ENCODE measurements at regions not wholly inside any gene's neighbourhood (a gene's known extent, or its start where the extent isn't known, plus 50 kb on each side); places are given as distances from the start of the nearest gene placed in this dataset.
"Not testable (repeated sequence)": the region's sequence is repeated elsewhere in the genome, so short reads cannot be mapped to it uniquely, and the experiment has no call there.

GRCh38 chr20:30892541-30893345, 364.7 kb upstream of the DEFB115 start:
- no peak for DNase-seq
- H3K4me1 Mint-ChIP-seq (ENCODE audit: low read depth, unreplicated experiment): no peaks in the 10 kb centered on the region
- H3K36me3 Mint-ChIP-seq (ENCODE audit: unreplicated experiment): no peaks in the 10 kb centered on the region
- peak overlapping the region; percentile 90 for H3K4me3 Mint-ChIP-seq (ENCODE audit: unreplicated experiment)
- no peak for TF ChIP-seq CTCF (IDR thresholded peaks at IDR 0.05; ENCODE audit: partially characterized antibody, unreplicated experiment)
- H3K9me3 Mint-ChIP-seq (ENCODE audit: unreplicated experiment): peaks cover 3% of the 10 kb centered on the region
- H3K27ac Mint-ChIP-seq (ENCODE audit: unreplicated experiment): no peak overlapping the region
- peaks cover 25% of the 10 kb centered on the region for H3K27me3 Mint-ChIP-seq (ENCODE audit: unreplicated experiment)

DNA sequence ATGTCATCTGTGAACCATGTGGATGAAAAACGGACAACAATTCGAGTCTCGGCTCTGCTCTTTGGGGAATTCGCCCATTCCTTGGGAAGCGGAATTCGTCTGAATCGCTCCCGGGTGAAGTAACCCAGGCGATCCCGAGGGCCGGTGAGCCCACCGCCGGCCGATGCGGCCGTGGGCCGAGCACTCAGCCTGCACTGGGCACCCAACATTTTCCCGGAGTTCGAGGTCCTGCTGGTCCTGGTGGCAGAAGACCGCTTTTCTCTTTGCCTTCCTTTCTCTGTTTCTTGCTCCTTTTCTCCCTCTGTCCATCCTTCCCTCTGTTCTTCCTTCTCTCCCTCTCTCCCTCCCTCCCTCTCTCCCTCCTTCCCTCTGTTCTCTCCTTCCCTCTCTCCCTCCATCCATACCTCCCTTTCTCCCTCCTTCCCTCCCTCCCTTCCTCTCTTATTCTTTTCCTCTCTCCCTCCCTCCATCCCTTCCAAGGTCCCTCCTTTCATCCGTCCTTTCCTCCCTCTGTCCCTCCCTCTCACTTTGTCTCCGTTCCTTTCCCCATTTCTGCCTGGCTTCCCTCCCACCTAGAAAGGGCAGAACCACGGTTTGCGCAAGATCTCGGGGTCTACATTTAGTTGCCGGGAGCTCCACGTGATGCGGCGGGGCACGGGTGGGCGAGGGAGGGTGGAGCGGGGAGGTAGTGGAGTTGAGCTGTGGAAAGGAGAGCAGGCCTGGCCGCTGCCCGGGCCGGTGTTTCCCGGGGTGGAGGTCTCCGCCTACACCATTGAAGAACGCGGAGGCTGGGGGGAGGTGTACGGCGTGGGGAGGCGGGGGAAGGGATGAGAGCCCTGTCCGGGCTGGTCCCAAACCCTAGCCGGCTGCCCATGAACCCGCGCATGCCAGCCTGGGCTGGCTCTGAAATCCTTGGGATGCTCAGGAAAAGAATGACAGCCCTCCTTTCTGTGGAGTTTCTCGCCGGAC, 363.8 kb upstream of the DEFB115 start:
- H3K36me3 Mint-ChIP-seq (ENCODE audit: unreplicated experiment); H3K9me3 Mint-ChIP-seq (ENCODE audit: unreplicated experiment); H3K4me1 Mint-ChIP-seq (ENCODE audit: low read depth, unreplicated experiment); DNase-seq; H3K27ac Mint-ChIP-seq (ENCODE audit: unreplicated experiment): not testable (repeated sequence)
- H3K4me3 Mint-ChIP-seq (ENCODE audit: unreplicated experiment): peak overlapping the region; percentile 12
- peaks cover 29% of the 10 kb centered on the region for H3K27me3 Mint-ChIP-seq (ENCODE audit: unreplicated experiment)

DNA sequence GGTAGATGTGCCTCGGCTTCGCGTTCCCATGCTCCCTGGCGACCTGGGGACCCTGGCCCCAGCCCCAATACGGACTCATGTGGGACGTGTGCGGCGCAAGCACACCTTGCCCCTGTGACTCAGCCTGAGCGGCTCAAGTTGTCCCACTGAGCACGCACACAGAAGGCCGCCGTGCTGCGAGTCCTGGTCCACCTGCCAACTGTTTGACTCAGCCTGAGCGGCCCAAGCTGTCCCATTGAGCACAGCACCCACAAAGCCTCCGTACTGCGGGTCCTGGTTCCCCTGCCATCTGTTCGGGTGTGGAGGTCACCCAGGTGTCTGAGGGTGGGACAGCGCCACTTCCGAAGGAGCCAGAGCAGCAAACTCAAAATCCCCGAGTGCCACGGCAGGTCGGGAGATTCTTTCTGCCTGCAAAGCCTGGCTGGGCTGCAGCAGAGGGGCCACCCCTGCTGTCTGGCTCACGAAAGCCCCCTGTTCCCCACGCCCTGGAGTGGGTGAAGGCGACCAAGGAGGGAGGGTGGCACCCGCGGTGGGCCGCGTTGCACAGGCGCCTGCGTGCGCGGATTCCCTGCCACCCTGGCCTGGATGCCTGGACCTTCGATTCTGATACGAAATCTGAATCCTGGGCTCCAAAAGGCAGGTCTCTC, 362.6 kb upstream of the DEFB115 start:
- not testable (repeated sequence) for H3K36me3 Mint-ChIP-seq (ENCODE audit: unreplicated experiment); H3K27ac Mint-ChIP-seq (ENCODE audit: unreplicated experiment); DNase-seq; H3K4me1 Mint-ChIP-seq (ENCODE audit: low read depth, unreplicated experiment); H3K9me3 Mint-ChIP-seq (ENCODE audit: unreplicated experiment)
- Mint-ChIP-seq H3K27me3 (ENCODE audit: unreplicated experiment) (peaks cover 32% of the 10 kb centered on the region), H3K4me3 (ENCODE audit: unreplicated experiment) (peak overlapping the region; percentile 46)

- not testable (repeated sequence) for H3K9me3 Mint-ChIP-seq (ENCODE audit: unreplicated experiment); H3K4me3 Mint-ChIP-seq (ENCODE audit: unreplicated experiment); H3K36me3 Mint-ChIP-seq (ENCODE audit: unreplicated experiment)
These were observed 362.1 kb upstream of the DEFB115 start for GRCh38 chr20:30895354-30895711.

GRCh38 chr20:30899370-30900079, 357.9 kb upstream of the DEFB115 start:
- H3K4me1 Mint-ChIP-seq (ENCODE audit: low read depth, unreplicated experiment); H3K9me3 Mint-ChIP-seq (ENCODE audit: unreplicated experiment); DNase-seq; H3K36me3 Mint-ChIP-seq (ENCODE audit: unreplicated experiment); H3K27ac Mint-ChIP-seq (ENCODE audit: unreplicated experiment): not testable (repeated sequence)
- peak overlapping the region; percentile 71 for H3K4me3 Mint-ChIP-seq (ENCODE audit: unreplicated experiment)
- peaks cover 16% of the 10 kb centered on the region for H3K27me3 Mint-ChIP-seq (ENCODE audit: unreplicated experiment)

More at GRCh38 chr20:30895354-30895711, 362.1 kb upstream of the DEFB115 start:
- not testable (repeated sequence) for H3K27ac Mint-ChIP-seq (ENCODE audit: unreplicated experiment); DNase-seq; H3K4me1 Mint-ChIP-seq (ENCODE audit: low read depth, unreplicated experiment)
- peaks cover 32% of the 10 kb centered on the region for H3K27me3 Mint-ChIP-seq (ENCODE audit: unreplicated experiment)

DNA sequence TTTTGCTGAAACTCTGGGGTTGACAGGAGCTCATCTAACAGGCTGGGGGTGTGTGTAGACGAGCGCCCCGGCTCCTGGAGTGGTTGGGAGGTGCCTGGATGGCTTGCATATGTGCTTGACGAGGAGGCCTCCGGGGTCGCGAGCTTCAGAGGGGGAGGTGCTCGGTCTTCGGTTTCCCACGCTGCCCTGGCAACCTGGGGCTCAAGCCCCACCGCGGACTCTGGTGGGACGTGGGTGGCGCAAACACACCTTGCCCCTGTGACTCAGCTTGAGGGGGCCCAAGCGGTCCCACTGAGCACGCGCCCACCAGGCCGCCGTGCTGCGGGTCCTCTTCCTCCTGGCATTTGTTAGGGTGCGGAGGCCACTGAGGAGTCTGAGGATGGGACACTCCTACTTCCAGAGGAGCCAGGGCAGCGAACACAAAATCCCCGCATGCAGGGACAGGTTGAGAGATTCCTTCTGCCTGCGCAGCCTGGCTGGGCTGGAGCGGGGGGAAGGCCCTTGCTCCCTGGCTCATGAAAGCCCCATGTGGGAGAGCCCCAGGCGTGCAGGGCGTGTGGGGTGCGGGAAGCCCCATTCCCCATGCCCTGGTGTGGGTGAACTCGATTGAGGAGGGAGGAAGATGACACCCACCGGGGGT, 357.3 kb upstream of the DEFB115 start:
- not testable (repeated sequence) for H3K4me1 Mint-ChIP-seq (ENCODE audit: low read depth, unreplicated experiment); H3K4me3 Mint-ChIP-seq (ENCODE audit: unreplicated experiment); H3K36me3 Mint-ChIP-seq (ENCODE audit: unreplicated experiment); H3K27ac Mint-ChIP-seq (ENCODE audit: unreplicated experiment); DNase-seq
- Mint-ChIP-seq H3K9me3 (ENCODE audit: unreplicated experiment) (peaks cover 10% of the 10 kb centered on the region), H3K27me3 (ENCODE audit: unreplicated experiment) (peaks cover 16% of the 10 kb centered on the region)

- H3K27ac Mint-ChIP-seq (ENCODE audit: unreplicated experiment); H3K27me3 Mint-ChIP-seq (ENCODE audit: unreplicated experiment); H3K4me1 Mint-ChIP-seq (ENCODE audit: low read depth, unreplicated experiment); H3K36me3 Mint-ChIP-seq (ENCODE audit: unreplicated experiment); H3K9me3 Mint-ChIP-seq (ENCODE audit: unreplicated experiment); DNase-seq; H3K4me3 Mint-ChIP-seq (ENCODE audit: unreplicated experiment): not testable (repeated sequence)
These were observed 352.2 kb upstream of the DEFB115 start for GRCh38 chr20:30905231-30905630.
